Endothelial cell of hepatic sinusoid (primary cell): ENCODE measurements at regions not wholly inside any gene's neighbourhood (a gene's known extent, or its start where the extent isn't known, plus 50 kb on each side); places are given as distances from the start of the nearest gene placed in this dataset.

Experiments
- in situ Hi-C: cut with HindIII; loops from 2 replicates; pipeline ENCODE4 v1.10.0; 2017; ENCODE audit warnings: low sequenced_read_pairs

- in situ Hi-C loops, result loop anchor here (5.0 kb wide), 1 partner anchor 38 kb away; no protein-coding TSS in a partner anchor
These were observed 88.2 kb upstream of the MBNL2 start for GRCh38 chr13:97133955-97134354.

DNA sequence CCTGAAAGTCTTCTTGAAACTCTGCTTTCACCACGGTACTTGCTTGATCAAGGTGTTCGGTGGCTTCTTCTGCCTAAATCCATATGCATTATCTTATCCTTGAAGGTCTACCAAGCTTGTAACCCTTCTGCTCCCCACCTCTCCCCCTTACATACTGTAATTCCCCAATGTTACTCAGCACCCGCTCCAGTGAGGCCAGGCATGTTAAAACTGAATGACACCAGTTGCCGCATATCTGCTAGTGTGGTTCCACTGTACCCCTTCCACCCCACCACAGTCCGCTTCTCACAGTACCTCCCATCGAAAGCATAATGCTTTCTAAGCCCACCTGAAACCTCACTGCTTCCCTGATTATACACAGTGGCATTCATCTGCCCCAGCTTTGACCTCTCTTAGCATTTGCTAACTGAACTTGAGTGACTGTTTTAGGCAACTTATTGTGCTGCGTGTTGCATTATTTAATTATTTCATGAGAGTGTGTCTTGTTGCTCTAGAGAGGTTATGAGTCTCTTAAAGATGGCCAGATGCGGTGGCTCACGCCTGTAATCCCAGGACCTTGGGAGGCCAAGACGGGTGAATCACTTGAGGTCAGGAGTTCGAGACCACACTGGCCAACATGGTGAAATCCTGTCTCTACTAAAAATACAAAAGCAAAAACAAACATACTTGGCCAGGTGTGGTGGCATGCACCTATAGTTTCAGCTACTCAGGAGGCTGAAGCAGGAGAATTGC is 87.6 kb upstream of the MBNL2 start:
- in situ Hi-C loops, result loop anchor here (5.0 kb wide), 1 partner anchor 38 kb away; no protein-coding TSS in a partner anchor

- in situ Hi-C loops, result no loop called here
These were observed 86.2 kb upstream of the MBNL2 start for GRCh38 chr13:97135883-97136282.

DNA sequence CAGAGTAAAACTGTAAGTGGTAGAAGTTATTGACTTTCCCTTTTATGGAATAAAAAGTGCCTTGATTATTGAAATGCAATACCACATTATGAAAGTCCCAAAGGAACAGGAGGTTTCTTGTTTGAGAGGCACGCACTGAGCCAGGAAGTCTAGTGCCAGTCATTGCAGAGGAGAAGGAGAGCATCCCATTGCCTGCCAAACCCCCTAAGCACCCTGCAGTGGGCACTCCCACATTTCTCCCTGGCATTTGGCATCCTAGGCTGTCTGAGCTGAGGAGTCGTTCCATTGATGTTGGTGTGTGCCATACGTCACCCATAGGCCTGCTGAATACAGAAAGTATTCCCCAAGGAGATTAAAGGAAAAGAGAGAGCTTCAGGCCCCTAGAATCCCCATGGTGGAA is 85.7 kb upstream of the MBNL2 start:
- in situ Hi-C loops, result no loop called here

DNA sequence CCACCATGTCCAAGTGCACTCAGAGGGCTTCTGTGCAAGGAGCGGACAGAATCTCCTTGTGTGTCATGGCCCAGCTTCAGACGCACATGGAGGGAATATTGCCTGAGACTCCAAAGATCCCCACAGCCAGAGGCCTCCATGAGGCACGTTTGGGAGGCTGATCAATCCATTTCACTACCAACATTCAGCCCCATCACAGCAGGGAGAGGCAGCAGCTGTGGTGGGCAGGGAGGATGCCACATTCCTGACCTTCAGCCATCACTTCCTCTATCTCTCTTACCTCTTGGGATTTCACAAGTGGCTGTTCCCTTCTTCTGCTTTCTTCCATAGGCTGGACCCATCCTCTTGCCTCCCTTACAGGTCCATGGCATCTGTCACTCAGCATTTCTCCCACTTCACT is 82.4 kb upstream of the MBNL2 start:
- in situ Hi-C loops, result loop anchor here (5.0 kb wide), 1 partner anchor 53 kb away; no protein-coding TSS in a partner anchor

DNA sequence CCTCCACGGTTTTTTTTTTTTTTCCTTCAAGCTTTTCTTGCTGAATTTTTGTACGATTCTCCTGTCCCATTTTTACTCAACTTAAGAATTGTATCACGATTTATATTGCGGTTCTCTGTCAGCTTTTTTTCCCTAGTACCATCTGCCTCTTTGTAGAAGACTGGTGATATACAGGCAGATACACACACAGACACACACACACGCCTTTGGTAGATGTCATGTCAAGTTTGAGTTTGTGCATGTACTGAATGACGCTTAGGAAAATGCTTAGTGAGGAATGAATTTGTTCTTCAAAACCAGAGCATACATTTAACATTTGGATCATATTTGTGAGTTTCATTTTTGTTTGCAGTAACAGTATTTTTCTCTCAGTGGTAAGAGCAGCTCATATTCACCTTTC is 82.0 kb upstream of the MBNL2 start:
- in situ Hi-C loops, result loop anchor here (5.0 kb wide), 1 partner anchor 52 kb away; no protein-coding TSS in a partner anchor

DNA sequence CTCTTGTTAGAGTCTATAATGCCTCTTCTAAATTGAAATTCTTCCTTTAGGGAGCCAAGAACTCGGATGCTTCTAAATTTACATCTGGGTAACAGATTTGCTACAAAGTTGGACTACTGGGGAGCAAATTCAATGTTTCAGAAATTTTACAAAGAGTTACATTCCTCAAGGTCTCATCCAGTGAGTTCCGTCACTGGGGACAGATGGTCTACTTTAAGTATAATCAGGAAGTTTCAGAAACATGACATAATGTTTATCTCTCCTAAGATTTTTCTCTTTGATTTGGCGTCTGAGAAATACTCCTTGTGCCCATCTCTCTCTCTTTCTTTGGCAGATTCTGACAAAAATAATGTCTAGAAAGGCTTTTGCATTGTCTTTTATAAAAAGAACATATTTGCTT is 81.5 kb upstream of the MBNL2 start:
- in situ Hi-C loops, result loop anchor here (5.0 kb wide), 1 partner anchor 52 kb away; no protein-coding TSS in a partner anchor

DNA sequence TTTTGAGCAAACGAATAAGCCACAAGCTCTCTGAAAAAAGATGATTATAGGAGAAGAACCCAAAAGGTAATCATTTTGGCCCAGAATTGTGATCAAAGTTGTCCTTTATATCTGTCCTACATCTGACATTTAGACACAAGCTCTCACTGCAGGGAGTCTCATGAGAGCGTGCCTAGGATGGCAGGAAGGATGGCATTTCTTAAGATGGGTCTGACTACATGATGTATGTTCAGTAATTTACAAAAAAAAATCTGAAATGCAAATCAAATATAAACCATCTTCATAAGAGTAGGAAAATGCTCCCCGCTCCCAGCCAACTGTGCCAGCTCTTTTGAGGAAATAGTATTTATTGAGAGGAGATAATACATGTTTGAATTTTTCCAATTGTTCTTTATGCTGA is 81.0 kb upstream of the MBNL2 start:
- in situ Hi-C loops, result loop anchor here (5.0 kb wide), 1 partner anchor 51 kb away; no protein-coding TSS in a partner anchor

- in situ Hi-C loops, result loop anchor here (5.0 kb wide), 1 partner anchor 51 kb away; no protein-coding TSS in a partner anchor
These were observed 80.5 kb upstream of the MBNL2 start for GRCh38 chr13:97141564-97142005.

DNA sequence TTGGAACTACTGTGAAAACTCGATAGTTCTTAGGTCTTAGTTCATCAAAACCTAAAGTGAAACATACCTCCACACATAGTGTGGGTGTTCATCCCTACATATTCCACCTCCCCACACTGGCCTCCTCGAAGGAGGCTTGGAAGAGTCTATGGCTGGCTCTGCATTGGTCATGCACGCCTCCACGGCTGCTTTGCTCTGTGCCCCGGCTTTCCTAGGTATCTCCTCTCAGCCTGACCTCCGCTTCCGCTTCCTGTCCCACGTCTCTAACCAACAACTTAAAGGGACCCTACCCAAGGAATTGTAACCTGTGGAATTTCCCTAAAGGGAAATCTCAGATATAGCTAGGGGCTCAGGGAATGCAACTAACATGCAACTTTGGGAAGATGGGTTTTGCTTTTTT is 79.7 kb upstream of the MBNL2 start:
- in situ Hi-C loops, result loop anchor here (5.0 kb wide), 1 partner anchor 50 kb away; no protein-coding TSS in a partner anchor

DNA sequence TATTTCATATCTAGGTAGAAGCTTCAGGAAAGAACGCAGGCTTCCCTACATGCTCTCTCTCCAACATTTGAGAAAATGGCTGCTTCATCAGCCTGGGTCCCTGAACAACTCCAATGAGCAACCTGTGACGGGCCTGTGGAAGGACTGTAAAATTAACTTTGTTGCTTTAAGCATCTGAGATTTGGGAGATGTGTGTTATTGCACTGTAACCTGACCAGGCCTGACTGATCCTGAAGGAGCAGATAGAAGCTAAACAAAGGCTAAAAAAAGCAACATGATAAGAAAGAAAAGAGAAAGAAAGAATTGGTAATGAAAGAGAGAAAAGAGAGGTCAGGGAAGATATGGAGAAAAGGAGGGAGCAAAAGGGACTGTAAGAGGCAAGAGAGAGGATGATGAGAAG is 77.1 kb upstream of the MBNL2 start:
- in situ Hi-C loops, result no loop called here

DNA sequence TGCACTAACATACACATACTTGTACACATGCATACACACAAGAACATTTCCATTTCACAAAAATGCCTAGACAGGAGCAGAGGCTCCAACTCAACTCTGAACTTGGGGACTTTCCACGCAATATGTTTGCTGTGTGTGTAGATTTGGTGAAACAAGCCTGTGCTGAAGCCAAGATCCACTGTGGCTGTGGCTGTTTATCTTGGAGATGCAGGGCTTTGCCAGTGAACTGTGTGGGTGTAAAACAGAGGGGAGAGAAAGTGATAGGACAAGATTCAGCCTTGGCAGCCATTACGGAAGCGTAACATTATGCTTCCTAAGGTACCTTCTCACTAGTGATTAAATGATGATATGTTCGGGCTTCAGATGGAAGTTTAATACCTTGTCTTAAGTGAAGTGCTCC is 73.2 kb upstream of the MBNL2 start:
- in situ Hi-C loops, result no loop called here

DNA sequence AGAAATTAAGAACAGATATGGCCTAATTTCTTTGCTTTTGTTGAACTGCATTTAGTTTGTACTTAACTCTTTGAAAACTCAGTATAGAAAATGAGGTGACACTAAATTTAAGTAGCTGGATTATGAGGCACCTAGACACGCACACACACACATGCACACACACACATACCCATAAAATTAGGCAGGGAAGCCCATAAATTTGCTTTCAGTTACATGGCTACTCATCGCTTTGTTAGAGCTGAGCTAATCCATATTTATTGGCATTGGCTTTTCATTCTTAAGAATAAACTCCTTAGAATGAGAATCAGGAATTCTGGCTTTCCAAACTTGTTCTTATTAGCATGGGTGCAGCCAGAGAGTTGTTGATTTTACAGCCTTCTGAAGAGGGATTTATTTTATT is 61.7 kb upstream of the MBNL2 start:
- in situ Hi-C loops, result no loop called here

DNA sequence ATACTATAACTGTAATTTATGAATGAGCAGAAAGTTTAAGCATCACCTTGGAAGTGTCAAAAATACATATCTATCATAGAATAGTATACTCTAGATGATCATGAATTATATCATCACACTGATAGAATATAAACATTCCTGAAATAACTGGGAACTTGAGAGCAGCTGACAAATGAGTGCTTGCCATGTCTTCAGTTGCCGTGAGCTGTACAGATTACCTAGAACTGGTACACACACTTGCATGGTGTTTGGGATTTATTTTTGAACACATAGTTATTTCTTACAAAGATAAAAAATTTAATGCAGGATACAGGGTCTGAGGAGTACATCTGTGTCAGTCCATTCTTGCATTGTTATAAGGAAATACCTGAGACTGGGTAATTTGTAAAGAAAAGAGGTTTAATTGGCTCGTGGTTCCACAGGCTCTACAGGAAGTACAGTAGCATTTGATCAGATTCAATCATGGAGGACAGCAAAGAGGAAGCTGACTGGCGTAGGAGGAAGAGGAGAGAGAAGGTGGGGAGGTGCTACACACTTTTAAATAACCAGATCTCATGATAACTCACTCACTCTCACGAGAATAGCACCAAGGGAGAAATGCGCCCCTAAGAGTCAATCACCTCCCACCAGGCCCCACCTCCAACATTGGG is 60.4 kb upstream of the MBNL2 start:
- in situ Hi-C loops, result no loop called here

GRCh38 chr13:97165502-97166425 is 56.4 kb upstream of the MBNL2 start:
- in situ Hi-C loops, result no loop called here

DNA sequence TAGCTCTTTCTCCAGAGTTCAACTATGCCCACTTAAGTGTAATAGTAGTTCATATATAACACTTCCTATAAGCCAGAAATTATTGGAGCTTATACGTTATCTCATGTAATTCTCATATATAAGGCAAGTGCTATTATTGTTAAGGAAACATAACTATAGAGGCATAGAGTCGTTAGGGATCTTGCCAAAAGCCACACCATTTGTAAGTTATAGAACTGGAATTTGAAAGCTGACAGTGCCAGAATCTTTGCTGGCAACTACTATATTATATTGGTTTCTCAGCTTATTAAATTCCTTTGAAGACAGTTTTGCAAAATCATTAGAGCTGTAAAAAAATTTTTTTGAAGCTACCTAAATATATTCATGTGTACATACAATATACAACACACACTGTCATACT is 51.0 kb upstream of the MBNL2 start:
- in situ Hi-C loops, result loop anchor here (5.0 kb wide), 1 partner anchor 39 kb away; no protein-coding TSS in a partner anchor
